HepG2 (cell line): ENCODE measurements at regions not wholly inside any gene's neighbourhood (a gene's known extent, or its start where the extent isn't known, plus 50 kb on each side); places are given as distances from the start of the nearest gene placed in this dataset.

Source experiments
- ATAC-seq: fragments of 200-7000 bp; cut with Tn5 transposase; 3 replicates; pipeline ENCODE4 v1.9.1; 2020; ENCODE audit warnings: mild to moderate bottlenecking, moderate library complexity
- BruUV-seq: library from RNA; stranded (reverse); fragments of 400-500 nt; replicated peaks from 2 replicates; lab custom pipeline; 2021; lab: Mats Ljungman, UMichigan
- CTCF ChIA-PET: fragments of 300-600 bp; formaldehyde crosslinking; extraction: SDS; loops from one replicate; lab custom pipeline; 2021; ENCODE audit warnings: low total read pairs, inconsistent platforms, low intra/inter-chr PET ratio; lab: Yijun Ruan, JAX
- POLR2A ChIA-PET: fragments of 350-600 bp; sonication (Branson Sonifier 250); formaldehyde crosslinking; loops from one replicate; lab custom pipeline; 2020; ENCODE audit warnings: antibody characterized with exemption, inconsistent platforms; lab: Yijun Ruan, JAX
- DNase-seq: peaks from one replicate; pipeline ENCODE4 v3.0.0-alpha.2; 2015; ENCODE audit warnings: low spot score
- FAIRE-seq: peaks from 3 replicates; lab custom pipeline; 2011; peaks lifted over from hg19 to GRCh38; lab: Jason Lieb, UNC
- H2AFZ ChIP-seq: one replicate; pipeline ENCODE4 v1.6.1; 2011; ENCODE audit warnings: low read length, inconsistent platforms
- H3K27ac ChIP-seq: fragments of 300-600 bp; 3 replicates; pipeline ENCODE4 v1.8.0; 2011; ENCODE audit warnings: mixed run types, mild to moderate bottlenecking, mixed read lengths, low read length, inconsistent platforms; ENCODE audit not compliant: insufficient read depth; ENCODE audit errors: extremely low read length
- H3K27me3 ChIP-seq, 2 experiments: fragments of 200-600 bp in 1 of 2; 2 replicates in 1 of 2; 3 replicates in 1 of 2; pipeline versions ENCODE4 v1.6.0 to v1.8.0; 2011; ENCODE audit warnings: low read length in 2 of 2, mild to moderate bottlenecking in 2 of 2, moderate library complexity in 2 of 2, inconsistent platforms in 1 of 2; ENCODE audit not compliant: insufficient read depth in 2 of 2, control insufficient read depth in 1 of 2
- H3K36me3 ChIP-seq, 2 experiments: fragments of 200-600 bp in 1 of 2; replicated peaks in 1 of 2; 2 replicates in 1 of 2; 3 replicates in 1 of 2; pipeline versions ENCODE4 v1.5.1 to v1.8.0; 2011; ENCODE audit warnings: low read length in 2 of 2, inconsistent platforms in 1 of 2; ENCODE audit not compliant: insufficient read depth in 2 of 2, control insufficient read depth in 1 of 2
- H3K4me1 ChIP-seq: 2 replicates; pipeline ENCODE4 v1.5.1; 2012; ENCODE audit warnings: low read length, inconsistent platforms; ENCODE audit not compliant: insufficient read depth
- H3K4me2 ChIP-seq: 2 replicates; pipeline ENCODE4 v1.6.0; 2011; ENCODE audit warnings: low read depth, low read length, inconsistent platforms
- H3K4me3 ChIP-seq, 3 experiments: fragments of 200-600 bp in 1 of 3; sonication (generic), shearing (Covaris generic) in 1 of 3; replicated peaks in 1 of 3; 2 replicates each; pipeline ENCODE4 v1.5.1; 2011 to 2016; ENCODE audit warnings: low read length in 3 of 3, inconsistent platforms in 2 of 3, low read depth in 2 of 3, mild to moderate bottlenecking in 2 of 3, control low read depth in 1 of 3, mixed read lengths in 1 of 3; ENCODE audit not compliant: insufficient read depth in 1 of 3
- H3K79me2 ChIP-seq: one replicate; pipeline ENCODE4 v1.6.1; 2011; ENCODE audit warnings: low read length, inconsistent platforms; ENCODE audit not compliant: insufficient read depth
- H3K9ac ChIP-seq: 2 replicates; pipeline ENCODE4 v1.6.0; 2011; ENCODE audit warnings: mild to moderate bottlenecking, low read depth, low read length, inconsistent platforms; ENCODE audit not compliant: insufficient read depth
- H3K9me3 ChIP-seq: 2 replicates; pipeline ENCODE4 v1.5.1; 2012; ENCODE audit warnings: mild to moderate bottlenecking, low read length
- H4K20me1 ChIP-seq: 2 replicates; pipeline ENCODE4 v1.6.0; 2011; ENCODE audit warnings: inconsistent platforms, mild to moderate bottlenecking, low read length, moderate library complexity; ENCODE audit not compliant: insufficient read depth
- CEBPG ChIP-seq: IDR thresholded peaks from 2 replicates; pipeline ENCODE4 v1.6.1; 2016
- DR1 ChIP-seq: sonication (generic); formaldehyde crosslinking; IDR thresholded peaks from 2 replicates; pipeline ENCODE4 v1.8.0; 2021; ENCODE audit warnings: mild to moderate bottlenecking, missing genetic modification reagents, inconsistent platforms
- KDM6A ChIP-seq: IDR thresholded peaks from 2 replicates; pipeline ENCODE4 v1.6.1; 2016; ENCODE audit warnings: low read depth
- MATR3 ChIP-seq: sonication (generic); formaldehyde crosslinking; IDR thresholded peaks from 2 replicates; pipeline ENCODE4 v1.4.0; 2020; ENCODE audit warnings: missing genetic modification reagents
- MAX ChIP-seq: IDR thresholded peaks from 2 replicates; pipeline ENCODE4 v1.6.1; 2012; ENCODE audit warnings: inconsistent platforms
- MBNL3 ChIP-seq: fragments of 250-450 bp; sonication (Bioruptor Pico); conservative IDR thresholded peaks from 2 replicates; pipeline ENCODE4 v1.8.0; 2022; ENCODE audit warnings: mild to moderate bottlenecking, inconsistent platforms
- NFKBIZ ChIP-seq: IDR thresholded peaks from 2 replicates; pipeline ENCODE4 v1.6.1; 2018; ENCODE audit warnings: missing genetic modification reagents, missing compliant biosample characterization
- SMAD9 ChIP-seq: sonication (generic); formaldehyde crosslinking; IDR thresholded peaks from 2 replicates; pipeline ENCODE4 v1.5.1; 2020; ENCODE audit warnings: mild to moderate bottlenecking, missing genetic modification reagents
- ZNF160 ChIP-seq: sonication (generic); formaldehyde crosslinking; IDR thresholded peaks from 2 replicates; pipeline ENCODE4 v1.8.0; 2022; ENCODE audit warnings: mild to moderate bottlenecking, inconsistent platforms, missing genetic modification reagents
- ZNF552 ChIP-seq: sonication (generic); formaldehyde crosslinking; IDR thresholded peaks from 2 replicates; pipeline ENCODE4 v1.9.0; 2022; ENCODE audit warnings: missing genetic modification reagents, mild to moderate bottlenecking, borderline replicate concordance
- ZNF572 ChIP-seq: sonication (generic); formaldehyde crosslinking; IDR thresholded peaks from 2 replicates; pipeline ENCODE4 v1.5.1; 2020; ENCODE audit warnings: mild to moderate bottlenecking, missing genetic modification reagents
- WGBS: methylation state at CpG from one replicate; pipeline ENCODE4 v1.1.6; 2017; ENCODE audit warnings: low lambda C conversion rate; 5-methylcytosine and 5-hydroxymethylcytosine counted together
- in situ Hi-C: cut with HindIII; loops from 2 replicates; pipeline ENCODE4 v1.10.0; 2017; ENCODE audit warnings: low pct_unique_long_range_greater_than_20kb; ENCODE audit not compliant: extremely low pct_ligation_motif_present
- intact Hi-C: fragments of 100-400 bp; cut with micrococcal nuclease; formaldehyde crosslinking; loops from one replicate; pipeline ENCODE4 v1.10.0; 2022; ENCODE audit not compliant: unreplicated experiment

DNA sequence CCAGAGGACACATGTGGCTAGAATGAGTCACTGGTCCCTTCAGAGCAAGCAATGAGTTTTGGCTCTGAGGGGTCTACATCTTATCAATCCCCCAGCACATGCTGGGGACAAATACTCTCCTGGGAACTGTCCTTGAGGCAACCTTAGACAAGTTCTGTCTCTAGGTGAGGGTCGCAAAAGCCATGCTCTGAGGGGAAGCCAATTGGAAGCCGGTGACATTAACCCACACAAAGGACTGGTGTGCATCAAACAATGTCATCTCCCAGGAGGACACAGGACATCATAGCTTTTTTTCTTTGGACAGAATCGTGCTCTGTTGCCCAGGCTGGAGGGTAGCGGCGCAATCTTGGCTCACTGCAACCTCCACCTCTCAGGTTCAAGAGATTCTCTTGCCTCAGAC is 111.6 kb upstream of the ZNF722 start (continued):
- TF ChIP-seq MBNL3 = no peak
- TF ChIP-seq ZNF160 (CRISPR knock-in tag) = no peak
- TF ChIP-seq CEBPG (CRISPR knock-in tag) = no peak
- TF ChIP-seq ZNF572 (CRISPR knock-in tag) = no peak
- no peak for TF ChIP-seq MAX
- no peak for TF ChIP-seq NFKBIZ
- no peak for TF ChIP-seq SMAD9

DNA sequence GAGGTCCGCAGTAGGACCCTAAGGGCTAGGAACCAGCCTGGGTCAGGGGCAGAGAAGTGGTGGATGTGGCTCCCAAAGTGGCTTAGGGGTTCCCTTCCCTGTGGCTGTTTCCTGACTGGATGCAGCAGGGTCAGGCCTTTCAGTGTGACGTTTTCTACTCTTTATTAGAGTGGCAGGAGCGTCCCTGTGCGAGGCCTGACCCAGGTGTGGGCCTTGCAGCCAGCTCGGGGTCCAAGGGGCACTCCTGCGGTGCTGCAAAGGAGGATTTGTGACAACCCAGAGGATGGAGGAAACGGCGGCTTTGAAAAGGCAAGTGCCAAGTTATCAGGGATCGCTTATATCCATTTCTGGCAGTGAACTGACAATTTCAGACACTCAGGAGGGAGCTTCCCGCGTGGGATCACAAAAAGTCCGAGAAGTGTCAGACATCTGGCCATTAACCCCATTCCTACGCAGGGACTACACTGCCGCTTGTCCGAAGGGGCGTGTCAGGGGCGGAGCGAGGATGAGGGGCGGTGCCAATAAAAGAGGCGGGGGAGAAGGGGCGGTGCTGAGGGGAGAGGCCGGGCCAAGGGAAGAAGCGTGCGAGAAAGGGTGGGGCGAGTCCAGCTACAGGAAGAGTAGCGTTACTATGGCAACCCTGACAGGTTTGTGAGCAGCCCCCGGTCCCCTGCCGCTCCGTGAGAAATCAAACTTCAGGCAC is 98.8 kb upstream of the ZNF722 start:
- H3K4me2 ChIP-seq = no peak overlapping the region
- no peak for FAIRE-seq

More for the DNA sequence above, 98.8 kb upstream of the ZNF722 start:
- H3K9ac ChIP-seq = no peak overlapping the region
- ChIA-PET CTCF (no interaction called here), POLR2A (no interaction called here)
- H3K36me3 ChIP-seq = no peaks in the 10 kb centered on the region
- in situ Hi-C loops (no loop called here), intact Hi-C loops (no loop called here)
- TF ChIP-seq ZNF552 (CRISPR knock-in tag) = no peak
- TF ChIP-seq KDM6A (CRISPR knock-in tag) = no peak
- TF ChIP-seq DR1 (CRISPR knock-in tag) = no peak
- no peak for TF ChIP-seq MATR3
- H3K9me3 ChIP-seq = peaks cover 78% of the 10 kb centered on the region
- no TSS peak for BruUV-seq
- H3K79me2 ChIP-seq = no peaks in the 10 kb centered on the region
- DNase-seq = no peak
- no peak for ATAC-seq
- no peaks in the 10 kb centered on the region for H3K4me1 ChIP-seq
- WGBS = 46% methylated on average over 22 of the region's 29 CpGs
- no peak overlapping the region for H3K27ac ChIP-seq
- no peaks in the 10 kb centered on the region for H3K27me3 ChIP-seq
- no peak overlapping the region for H2AFZ ChIP-seq
- no peak overlapping the region for H3K4me3 ChIP-seq
- no peaks in the 10 kb centered on the region for H4K20me1 ChIP-seq
